ENCODE measurements at regions not wholly inside any gene's neighbourhood (a gene's known extent, or its start where the extent isn't known, plus 50 kb on each side); places are given as distances from the start of the nearest gene placed in this dataset.

DNA sequence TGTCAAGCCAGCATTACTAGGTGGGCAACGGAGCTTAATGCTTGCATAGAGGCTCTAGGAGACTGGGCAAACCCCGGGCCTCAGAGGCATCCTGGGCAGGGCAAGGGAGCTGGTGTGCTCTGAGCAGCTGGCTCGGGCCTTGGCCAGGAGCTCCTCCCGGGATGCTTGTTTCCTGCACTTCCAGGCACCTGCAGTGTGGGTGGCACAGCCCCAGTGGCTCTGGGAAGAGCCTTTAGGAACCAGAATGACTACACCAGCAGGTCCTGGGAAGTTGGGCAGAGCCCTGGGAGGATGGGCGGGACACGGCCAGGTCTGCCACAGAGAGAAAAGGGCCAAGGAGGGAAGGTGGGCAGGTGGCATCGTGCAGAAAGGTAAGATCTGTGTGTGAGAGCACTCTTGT is 80.4 kb upstream of the CD93 start:
- no peak overlapping the region for H3K27ac ChIP-seq (ENCODE audit: low read depth, low read length)
- no peak overlapping the region for H3K4me3 ChIP-seq (ENCODE audit: low read length)
- no peaks in the 10 kb centered on the region for H3K4me1 ChIP-seq (ENCODE audit: insufficient read depth, low read length)
- no peak overlapping the region for H3K9ac ChIP-seq (ENCODE audit: low read depth, low read length)
- 95% methylated on average over 6 of the region's 7 CpGs for WGBS
- H3K27me3 ChIP-seq (ENCODE audit: insufficient read depth, low read length): no peaks in the 10 kb centered on the region
- no peaks in the 10 kb centered on the region for H3K36me3 ChIP-seq (ENCODE audit: insufficient read depth, low read length)
- H3K9me3 ChIP-seq (ENCODE audit: insufficient read depth, low read depth, low read length): no peaks in the 10 kb centered on the region

DNA sequence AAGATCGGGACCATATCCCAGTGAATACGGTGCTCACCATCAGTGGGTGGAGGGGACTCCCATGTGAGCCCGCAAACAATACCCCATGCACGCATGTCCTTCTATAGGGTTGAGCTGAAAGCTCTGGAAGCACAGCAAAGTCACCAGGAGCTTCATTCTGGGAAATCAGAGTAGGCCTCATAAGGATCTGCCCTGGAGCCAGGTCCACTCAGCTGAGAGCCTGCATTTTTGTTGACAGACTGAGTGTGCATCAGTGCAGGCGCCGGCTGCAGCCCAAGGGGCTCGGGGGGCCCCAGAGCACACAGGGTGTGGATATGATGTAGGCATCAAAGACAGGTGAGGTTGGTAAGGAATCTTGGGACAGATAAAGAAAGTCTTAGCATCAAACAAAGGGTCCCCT is 79.8 kb upstream of the CD93 start:
- Histone ChIP-seq H3K36me3 (ENCODE audit: insufficient read depth, low read length) (no peaks in the 10 kb centered on the region), H3K9me3 (ENCODE audit: insufficient read depth, low read depth, low read length) (no peaks in the 10 kb centered on the region), H3K4me1 (ENCODE audit: insufficient read depth, low read length) (peaks cover 4% of the 10 kb centered on the region; the same call in 1 of the 2 replicates), H3K27ac (ENCODE audit: low read depth, low read length) (no peak overlapping the region), H3K4me3 (ENCODE audit: low read length) (no peak overlapping the region), H3K9ac (ENCODE audit: low read depth, low read length) (no peak overlapping the region), H3K27me3 (ENCODE audit: insufficient read depth, low read length) (no peaks in the 10 kb centered on the region)
- WGBS: 98% methylated on average over 7 of the region's 7 CpGs

DNA sequence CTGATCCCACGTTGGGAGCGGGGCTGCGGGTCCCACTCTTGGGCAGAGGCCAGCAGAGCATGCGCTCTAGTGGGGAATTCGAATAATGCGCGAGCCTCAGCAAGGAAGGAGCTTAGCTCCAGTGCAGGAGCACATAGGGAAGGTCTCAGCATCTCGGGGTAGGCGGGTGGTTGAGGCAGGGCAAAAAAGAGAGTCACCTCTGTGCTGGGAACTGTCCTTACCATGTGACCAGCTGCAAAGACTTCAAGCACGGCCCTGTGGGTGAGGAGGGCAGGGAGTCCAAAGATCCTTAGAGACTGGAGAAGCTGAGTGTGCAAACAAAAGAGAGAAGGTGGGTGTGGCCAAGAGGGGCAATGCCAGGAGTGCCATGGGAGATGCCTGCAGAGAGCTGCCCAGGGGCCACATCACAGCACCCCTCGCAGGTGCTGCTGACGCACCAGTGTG is 79.2 kb upstream of the CD93 start:
- H3K9ac ChIP-seq (ENCODE audit: low read depth, low read length): no peak overlapping the region
- WGBS: 65% methylated on average over 12 of the region's 12 CpGs

DNA sequence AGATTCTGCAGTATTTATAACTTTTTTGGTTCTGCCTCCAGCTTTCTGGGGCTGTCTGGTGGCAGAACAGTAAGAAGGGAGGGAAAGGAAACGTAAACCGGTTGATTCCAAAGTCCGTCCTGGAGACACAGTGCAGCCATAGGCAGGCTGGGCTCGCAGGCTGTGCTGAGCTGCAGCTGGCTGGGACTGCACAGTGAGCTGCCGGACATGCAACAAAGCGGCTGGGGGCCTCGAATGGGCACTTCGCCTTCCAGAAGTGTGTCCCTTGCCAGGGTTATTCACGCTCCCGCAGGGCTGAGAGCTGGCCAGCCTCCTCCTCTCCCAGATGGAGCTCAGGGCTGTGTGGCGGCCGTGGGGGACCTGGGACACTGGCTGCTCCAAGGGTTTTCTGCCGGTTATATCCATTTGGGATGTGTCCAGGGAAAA is 78.1 kb upstream of the CD93 start:
- H3K27ac ChIP-seq (ENCODE audit: low read depth, low read length): no peak overlapping the region
- 95% methylated on average over 13 of the region's 13 CpGs for WGBS
- no peaks in the 10 kb centered on the region for H3K27me3 ChIP-seq (ENCODE audit: insufficient read depth, low read length)
- H3K4me1 ChIP-seq (ENCODE audit: insufficient read depth, low read length): peaks cover 18% of the 10 kb centered on the region
- no peak overlapping the region for H3K4me3 ChIP-seq (ENCODE audit: low read length)
- no peaks in the 10 kb centered on the region for H3K36me3 ChIP-seq (ENCODE audit: insufficient read depth, low read length)
- no peak overlapping the region for H3K9ac ChIP-seq (ENCODE audit: low read depth, low read length)
- no peaks in the 10 kb centered on the region for H3K9me3 ChIP-seq (ENCODE audit: insufficient read depth, low read depth, low read length)

More for the DNA sequence above, 79.2 kb upstream of the CD93 start:
- Histone ChIP-seq H3K9me3 (ENCODE audit: insufficient read depth, low read depth, low read length) (no peaks in the 10 kb centered on the region), H3K27ac (ENCODE audit: low read depth, low read length) (no peak overlapping the region), H3K27me3 (ENCODE audit: insufficient read depth, low read length) (no peaks in the 10 kb centered on the region), H3K36me3 (ENCODE audit: insufficient read depth, low read length) (no peaks in the 10 kb centered on the region), H3K4me1 (ENCODE audit: insufficient read depth, low read length) (peaks cover 10% of the 10 kb centered on the region), H3K4me3 (ENCODE audit: low read length) (no peak overlapping the region)

DNA sequence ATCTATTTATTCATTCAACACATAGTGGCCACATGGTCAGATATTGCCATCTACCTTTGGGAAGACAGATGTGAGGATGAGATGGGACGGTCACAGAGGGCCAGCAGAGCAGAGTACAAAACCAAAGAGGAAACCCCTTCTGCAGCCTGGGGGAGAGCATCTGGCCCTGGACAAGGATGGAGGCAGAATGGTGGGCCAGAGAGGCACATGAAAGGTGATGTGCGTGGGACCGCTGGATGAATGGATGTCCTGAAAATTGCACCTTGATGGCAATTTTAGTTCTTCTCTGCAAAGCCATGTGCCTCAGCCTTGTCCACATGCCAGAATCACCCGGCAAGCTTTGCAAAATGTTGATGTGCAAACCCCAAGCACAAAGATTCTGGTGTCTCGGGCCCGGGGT is 77.4 kb upstream of the CD93 start:
- H3K27me3 ChIP-seq (ENCODE audit: insufficient read depth, low read length): no peaks in the 10 kb centered on the region
- no peaks in the 10 kb centered on the region for H3K36me3 ChIP-seq (ENCODE audit: insufficient read depth, low read length)
- WGBS: 94% methylated on average over 6 of the region's 6 CpGs
- no peak overlapping the region for H3K4me3 ChIP-seq (ENCODE audit: low read length)
- H3K4me1 ChIP-seq (ENCODE audit: insufficient read depth, low read length): peaks cover 18% of the 10 kb centered on the region
- H3K27ac ChIP-seq (ENCODE audit: low read depth, low read length): no peak overlapping the region
- no peak overlapping the region for H3K9ac ChIP-seq (ENCODE audit: low read depth, low read length)
- no peaks in the 10 kb centered on the region for H3K9me3 ChIP-seq (ENCODE audit: insufficient read depth, low read depth, low read length)

DNA sequence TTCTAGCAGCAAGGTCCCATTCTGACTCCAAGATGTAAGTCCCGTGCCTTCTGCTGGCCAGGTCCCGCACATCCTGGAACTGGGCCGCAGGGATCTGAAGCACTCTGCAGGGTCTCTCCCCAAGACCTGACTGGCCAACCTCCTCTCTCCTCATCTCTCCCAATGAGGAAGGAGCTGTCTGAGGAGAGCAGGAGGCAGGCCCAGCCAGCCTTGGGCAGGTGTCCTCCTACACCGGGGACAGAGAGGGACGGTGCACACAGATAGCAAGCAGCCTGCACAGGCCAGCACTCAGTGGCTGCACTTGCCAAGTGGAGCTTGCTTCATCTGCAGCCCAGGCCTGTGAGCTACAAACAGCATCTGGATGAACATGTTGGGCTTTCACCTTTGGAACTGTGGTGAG is 76.8 kb upstream of the CD93 start:
- Histone ChIP-seq H3K27me3 (ENCODE audit: insufficient read depth, low read length) (no peaks in the 10 kb centered on the region), H3K4me1 (ENCODE audit: insufficient read depth, low read length) (peaks cover 18% of the 10 kb centered on the region), H3K9me3 (ENCODE audit: insufficient read depth, low read depth, low read length) (no peaks in the 10 kb centered on the region), H3K36me3 (ENCODE audit: insufficient read depth, low read length) (no peaks in the 10 kb centered on the region), H3K27ac (ENCODE audit: low read depth, low read length) (no peak overlapping the region), H3K9ac (ENCODE audit: low read depth, low read length) (no peak overlapping the region), H3K4me3 (ENCODE audit: low read length) (no peak overlapping the region)
- WGBS: 97% methylated on average over 5 of the region's 5 CpGs

DNA sequence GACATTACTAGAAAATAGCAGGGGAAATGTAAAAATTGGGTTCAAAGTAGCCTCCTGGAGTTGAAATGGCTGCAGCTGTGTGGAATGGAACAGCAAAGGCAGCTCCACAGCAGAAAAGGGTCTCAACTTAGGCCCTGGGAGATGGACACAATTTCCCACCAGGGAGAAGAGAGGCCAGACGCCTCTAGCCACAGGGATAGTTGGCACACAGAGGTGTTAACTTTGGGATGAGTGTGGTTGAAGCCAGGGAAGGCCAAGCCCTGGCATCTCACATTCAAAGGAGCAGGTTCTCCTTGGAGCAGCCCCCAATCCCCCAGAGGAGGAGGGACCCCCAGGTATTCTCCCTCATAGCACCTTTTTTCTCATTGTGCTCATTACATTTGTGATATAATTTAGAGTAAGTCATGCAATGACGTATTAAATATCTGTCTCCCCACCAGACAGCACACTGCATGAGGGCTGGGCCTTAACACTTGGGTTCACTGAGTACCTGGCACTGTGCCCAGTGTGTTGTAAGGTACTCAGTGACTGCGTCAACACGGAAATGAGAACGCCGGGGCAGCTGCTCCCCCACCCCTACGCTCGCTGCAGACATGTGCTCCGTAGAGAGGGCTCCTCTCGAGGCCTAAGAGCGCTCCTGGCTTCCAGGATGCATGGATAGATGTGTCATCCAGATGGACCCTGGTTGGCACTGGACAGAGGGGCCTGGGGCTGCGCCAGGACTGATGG is 76.0 kb upstream of the CD93 start:
- no peaks in the 10 kb centered on the region for H3K9me3 ChIP-seq (ENCODE audit: insufficient read depth, low read depth, low read length)
- no peaks in the 10 kb centered on the region for H3K36me3 ChIP-seq (ENCODE audit: insufficient read depth, low read length)
- WGBS: 95% methylated on average over 11 of the region's 12 CpGs
- H3K4me3 ChIP-seq (ENCODE audit: low read length): no peak overlapping the region
- no peaks in the 10 kb centered on the region for H3K27me3 ChIP-seq (ENCODE audit: insufficient read depth, low read length)
- no peak overlapping the region for H3K9ac ChIP-seq (ENCODE audit: low read depth, low read length)
- no peak overlapping the region for H3K27ac ChIP-seq (ENCODE audit: low read depth, low read length)
- H3K4me1 ChIP-seq (ENCODE audit: insufficient read depth, low read length): peaks cover 18% of the 10 kb centered on the region

DNA sequence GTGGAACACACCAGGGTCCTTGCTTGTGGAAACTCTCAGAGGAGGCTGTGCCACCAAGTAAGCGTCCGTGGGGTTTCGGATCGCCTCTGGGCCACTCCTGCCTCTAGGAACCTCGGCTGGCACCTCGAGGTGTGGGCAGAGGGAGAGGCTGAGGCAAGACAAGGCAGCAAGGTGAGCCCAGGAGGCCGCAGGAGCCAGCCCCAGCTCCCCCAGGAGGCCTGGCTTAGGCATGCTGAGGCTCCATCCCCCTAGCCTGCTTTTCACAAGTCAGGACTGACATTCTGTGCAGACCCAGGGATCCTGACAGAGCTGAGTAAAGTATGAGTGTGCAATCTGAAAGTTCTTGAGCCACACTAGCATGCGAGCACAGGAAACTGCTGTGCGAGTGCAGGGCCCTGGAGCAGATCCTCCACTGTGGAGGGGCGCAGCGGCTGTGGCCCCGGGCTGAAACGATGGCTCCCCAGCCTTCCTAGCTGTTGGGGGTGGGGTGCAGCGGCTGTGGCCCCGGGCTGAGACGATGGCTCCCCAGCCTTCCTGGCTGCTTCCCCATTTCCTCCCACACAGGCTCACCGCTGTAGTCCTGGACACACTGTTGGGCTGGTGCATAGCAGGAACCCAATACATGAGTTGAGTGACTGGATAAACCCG is 75.2 kb upstream of the CD93 start:
- Histone ChIP-seq H3K27me3 (ENCODE audit: insufficient read depth, low read length) (no peaks in the 10 kb centered on the region), H3K4me1 (ENCODE audit: insufficient read depth, low read length) (peaks cover 18% of the 10 kb centered on the region), H3K4me3 (ENCODE audit: low read length) (no peak overlapping the region), H3K27ac (ENCODE audit: low read depth, low read length) (no peak overlapping the region), H3K36me3 (ENCODE audit: insufficient read depth, low read length) (no peaks in the 10 kb centered on the region), H3K9me3 (ENCODE audit: insufficient read depth, low read depth, low read length) (no peaks in the 10 kb centered on the region), H3K9ac (ENCODE audit: low read depth, low read length) (no peak overlapping the region)
- WGBS: 86% methylated on average over 18 of the region's 18 CpGs

DNA sequence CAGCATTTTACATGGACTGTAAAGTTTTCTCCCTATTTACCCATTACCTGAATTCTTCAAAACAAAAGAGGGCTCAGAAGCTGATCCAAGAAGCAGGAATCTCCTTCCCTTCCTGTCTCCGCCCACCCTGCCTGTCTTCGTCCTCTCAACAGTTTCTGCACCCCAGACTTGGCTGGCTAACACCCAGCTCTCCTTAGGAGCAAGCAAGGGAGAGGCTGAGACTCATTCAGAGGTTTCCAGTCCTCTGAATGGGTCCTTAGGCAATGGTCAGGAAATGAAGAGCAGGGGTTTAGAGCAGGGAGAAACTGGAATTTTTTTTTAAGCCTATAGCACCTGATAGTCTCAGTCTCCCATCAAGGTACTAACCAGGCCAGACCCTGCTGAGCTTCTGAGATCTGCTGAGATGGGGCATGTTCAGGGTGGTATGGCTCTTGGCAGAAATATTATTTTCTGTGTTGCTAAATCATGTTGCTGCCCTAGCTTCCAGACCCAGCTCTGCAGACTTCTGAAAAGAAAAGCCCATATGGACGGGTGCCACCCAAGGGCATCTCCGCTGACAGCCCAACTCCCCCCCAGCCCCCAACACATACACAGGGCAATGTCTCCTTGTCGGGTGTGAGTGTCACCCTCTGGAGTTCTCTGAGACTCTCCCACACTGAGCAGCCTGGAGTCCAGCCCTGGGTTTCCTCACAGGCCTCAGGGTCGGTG is 74.6 kb upstream of the CD93 start:
- Histone ChIP-seq H3K9me3 (ENCODE audit: insufficient read depth, low read depth, low read length) (no peaks in the 10 kb centered on the region), H3K9ac (ENCODE audit: low read depth, low read length) (no peak overlapping the region), H3K27me3 (ENCODE audit: insufficient read depth, low read length) (no peaks in the 10 kb centered on the region), H3K4me3 (ENCODE audit: low read length) (no peak overlapping the region), H3K27ac (ENCODE audit: low read depth, low read length) (no peak overlapping the region), H3K4me1 (ENCODE audit: insufficient read depth, low read length) (peaks cover 18% of the 10 kb centered on the region), H3K36me3 (ENCODE audit: insufficient read depth, low read length) (no peaks in the 10 kb centered on the region)
- WGBS: 73% methylated on average over 6 of the region's 6 CpGs

DNA sequence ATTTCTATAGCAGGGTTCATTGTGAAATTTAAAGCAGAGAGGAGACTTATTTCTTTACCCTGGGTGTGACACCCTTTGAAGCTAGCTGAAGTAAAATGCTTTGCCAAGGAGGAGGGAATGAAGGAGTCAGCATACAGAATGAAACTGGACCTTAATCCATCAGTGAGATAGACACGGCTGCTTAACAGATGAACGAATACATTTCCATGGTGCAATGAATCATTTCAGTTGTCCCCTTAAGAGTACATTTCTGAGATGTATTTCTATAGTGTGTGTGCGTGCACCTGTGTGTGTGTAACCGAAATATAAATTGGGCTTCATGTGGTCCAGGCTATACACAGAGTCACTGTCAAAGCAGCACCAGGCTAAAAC is 73.8 kb upstream of the CD93 start:
- H3K9ac ChIP-seq (ENCODE audit: low read depth, low read length): no peak overlapping the region
- peaks cover 18% of the 10 kb centered on the region for H3K4me1 ChIP-seq (ENCODE audit: insufficient read depth, low read length)
- H3K9me3 ChIP-seq (ENCODE audit: insufficient read depth, low read depth, low read length): no peaks in the 10 kb centered on the region
- 89% methylated on average over 4 of the region's 4 CpGs for WGBS
- H3K27me3 ChIP-seq (ENCODE audit: insufficient read depth, low read length): no peaks in the 10 kb centered on the region
- H3K36me3 ChIP-seq (ENCODE audit: insufficient read depth, low read length): no peaks in the 10 kb centered on the region
- H3K27ac ChIP-seq (ENCODE audit: low read depth, low read length): no peak overlapping the region
- no peak overlapping the region for H3K4me3 ChIP-seq (ENCODE audit: low read length)

DNA sequence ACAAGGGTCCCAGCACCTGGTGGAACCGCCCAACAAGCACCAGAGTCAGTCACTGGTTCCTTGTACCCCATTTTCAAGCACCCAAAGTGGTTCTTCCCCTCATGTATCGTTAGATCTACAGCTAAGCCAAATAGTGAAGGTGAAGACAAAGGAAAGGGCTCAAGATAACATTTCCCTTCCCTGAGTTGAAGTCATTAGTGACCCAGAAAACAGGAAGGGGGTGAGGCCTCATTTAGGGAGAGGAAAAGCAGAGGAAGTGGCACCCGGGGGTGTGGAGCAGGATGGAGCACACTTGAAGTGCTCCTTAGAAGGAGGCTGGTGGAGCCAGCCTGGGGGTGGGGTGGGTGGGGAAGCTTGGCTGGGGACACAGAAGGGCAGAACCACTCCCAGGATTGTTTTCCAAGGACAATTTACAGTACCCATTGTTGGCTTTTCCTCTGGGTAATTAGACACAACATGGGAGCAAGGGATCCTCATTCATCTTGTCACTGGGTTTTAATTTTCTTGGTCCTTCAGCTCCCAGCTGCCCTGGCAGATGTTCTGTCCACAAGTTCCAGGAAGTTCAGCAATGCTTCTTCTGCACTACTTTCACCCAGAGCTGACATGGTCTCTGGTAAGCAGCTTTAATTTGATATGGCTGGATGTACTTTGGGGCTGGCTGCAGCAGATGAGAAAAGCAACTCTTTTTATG is 73.3 kb upstream of the CD93 start:
- Histone ChIP-seq H3K9ac (ENCODE audit: low read depth, low read length) (no peak overlapping the region), H3K27me3 (ENCODE audit: insufficient read depth, low read length) (no peaks in the 10 kb centered on the region), H3K36me3 (ENCODE audit: insufficient read depth, low read length) (no peaks in the 10 kb centered on the region), H3K9me3 (ENCODE audit: insufficient read depth, low read depth, low read length) (no peaks in the 10 kb centered on the region), H3K27ac (ENCODE audit: low read depth, low read length) (no peak overlapping the region), H3K4me1 (ENCODE audit: insufficient read depth, low read length) (peaks cover 18% of the 10 kb centered on the region), H3K4me3 (ENCODE audit: low read length) (no peak overlapping the region)
- WGBS: 92% methylated on average over 3 of the region's 3 CpGs
